ENCODE measurements at regions not wholly inside any gene's neighbourhood (a gene's known extent, or its start where the extent isn't known, plus 50 kb on each side); places are given as distances from the start of the nearest gene placed in this dataset.

GRCh38 chr4:127416115-127416514 lies 216.6 kb upstream of the INTU start:
- TF ChIP-seq ZMYM4 (CRISPR knock-in tag; IDR thresholded peaks at IDR 0.05) (no peak), CTCF (CRISPR knock-in tag; IDR thresholded peaks at IDR 0.05) (no peak), RAD51 (IDR thresholded peaks at IDR 0.05; ENCODE audit: borderline replicate concordance) (no peak)
